ENCODE measurements at regions not wholly inside any gene's neighbourhood (a gene's known extent, or its start where the extent isn't known, plus 50 kb on each side); places are given as distances from the start of the nearest gene placed in this dataset.

DNA sequence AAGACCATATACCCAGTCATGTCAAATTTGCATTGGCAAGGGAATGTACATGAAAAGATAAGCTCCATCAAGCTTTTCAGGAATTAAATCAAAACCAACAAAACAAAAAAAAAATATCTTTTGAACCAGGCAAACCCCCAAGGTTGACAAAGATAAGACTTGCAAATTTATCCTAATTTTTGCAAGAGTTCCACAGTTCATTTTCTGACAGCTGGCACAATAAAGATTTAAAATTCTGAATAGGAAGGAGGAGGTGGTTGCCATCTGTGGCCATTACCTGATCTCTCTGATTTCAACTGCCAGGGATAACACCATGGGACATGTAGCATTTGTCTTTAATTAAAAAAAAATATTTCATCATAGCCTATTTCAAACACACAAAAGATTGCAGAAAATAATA lies 135.9 kb upstream of the SHISA6 start:
- no peaks in the 10 kb centered on the region for H3K27me3 ChIP-seq
- no peaks in the 10 kb centered on the region for H3K36me3 ChIP-seq
- no peak for DNase-seq (ENCODE audit: extremely low spot score in 2 of 2)
- no peaks in the 10 kb centered on the region for H3K9me3 ChIP-seq
- no peak overlapping the region for H3K4me3 ChIP-seq
- intact Hi-C loops (cut with DNase I), result no loop called here
- no peak for TF ChIP-seq POLR2AphosphoS5 (IDR thresholded peaks at IDR 0.05; ENCODE audit: insufficient read depth in 1 of 2, low read depth in 1 of 2)
- TF ChIP-seq, protein P1, sequence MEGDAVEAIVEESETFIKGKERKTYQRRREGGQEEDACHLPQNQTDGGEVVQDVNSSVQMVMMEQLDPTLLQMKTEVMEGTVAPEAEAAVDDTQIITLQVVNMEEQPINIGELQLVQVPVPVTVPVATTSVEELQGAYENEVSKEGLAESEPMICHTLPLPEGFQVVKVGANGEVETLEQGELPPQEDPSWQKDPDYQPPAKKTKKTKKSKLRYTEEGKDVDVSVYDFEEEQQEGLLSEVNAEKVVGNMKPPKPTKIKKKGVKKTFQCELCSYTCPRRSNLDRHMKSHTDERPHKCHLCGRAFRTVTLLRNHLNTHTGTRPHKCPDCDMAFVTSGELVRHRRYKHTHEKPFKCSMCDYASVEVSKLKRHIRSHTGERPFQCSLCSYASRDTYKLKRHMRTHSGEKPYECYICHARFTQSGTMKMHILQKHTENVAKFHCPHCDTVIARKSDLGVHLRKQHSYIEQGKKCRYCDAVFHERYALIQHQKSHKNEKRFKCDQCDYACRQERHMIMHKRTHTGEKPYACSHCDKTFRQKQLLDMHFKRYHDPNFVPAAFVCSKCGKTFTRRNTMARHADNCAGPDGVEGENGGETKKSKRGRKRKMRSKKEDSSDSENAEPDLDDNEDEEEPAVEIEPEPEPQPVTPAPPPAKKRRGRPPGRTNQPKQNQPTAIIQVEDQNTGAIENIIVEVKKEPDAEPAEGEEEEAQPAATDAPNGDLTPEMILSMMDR (IDR thresholded peaks at IDR 0.05), result no peak
- TF ChIP-seq POLR2A (IDR thresholded peaks at IDR 0.05), result no peak
- H3K4me1 ChIP-seq, result no peaks in the 10 kb centered on the region
- no peak overlapping the region for H3K27ac ChIP-seq

DNA sequence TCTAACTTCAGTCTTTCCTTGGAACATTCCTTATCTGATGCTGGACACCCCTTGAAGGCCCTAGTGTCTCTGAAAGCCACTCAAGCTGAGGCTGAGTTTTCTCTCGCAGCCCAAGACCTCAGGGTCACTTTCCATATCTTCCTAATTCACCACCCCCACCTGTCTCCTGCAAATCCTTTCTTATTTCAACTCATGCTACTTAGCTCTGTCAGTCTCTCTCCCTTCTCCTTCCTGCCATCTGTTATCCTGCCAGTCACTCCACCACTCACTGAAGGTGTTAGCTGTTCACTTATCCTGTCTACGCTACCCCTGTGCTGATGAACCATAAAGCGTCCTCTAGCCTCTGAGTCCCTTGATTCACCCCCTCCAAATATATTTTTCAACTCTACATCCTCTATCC lies 143.9 kb upstream of the SHISA6 start:
- Histone ChIP-seq H3K27me3 (no peaks in the 10 kb centered on the region), H3K4me3 (no peak overlapping the region), H3K4me1 (no peaks in the 10 kb centered on the region), H3K9me3 (no peaks in the 10 kb centered on the region), H3K27ac (no peak overlapping the region), H3K36me3 (no peaks in the 10 kb centered on the region)
- TF ChIP-seq, protein P1 (IDR thresholded peaks at IDR 0.05), result no peak
- no peak for TF ChIP-seq POLR2A (IDR thresholded peaks at IDR 0.05)
- peak in 1 of 2 donors; percentile 80 for DNase-seq (ENCODE audit: extremely low spot score in 2 of 2)
- intact Hi-C loops (cut with DNase I), result no loop called here

DNA sequence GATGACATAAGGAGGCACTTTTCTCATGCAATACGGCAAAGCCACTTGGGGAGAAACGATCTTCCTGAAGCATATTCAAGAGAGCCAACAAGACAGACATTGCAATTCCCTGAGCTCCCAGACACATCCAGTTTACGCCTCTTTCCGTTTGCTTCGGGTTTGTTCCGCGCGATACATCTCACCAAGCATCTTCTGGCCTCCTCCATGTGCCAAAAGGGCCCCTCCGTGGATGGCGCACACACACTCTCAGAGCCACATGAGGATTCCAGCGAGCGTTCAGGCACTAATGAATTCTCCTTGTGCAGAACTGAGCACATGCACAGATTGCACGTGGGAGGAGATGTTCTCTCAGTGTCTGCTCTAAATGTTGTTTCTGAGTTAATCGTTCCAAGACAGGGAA lies 146.7 kb upstream of the SHISA6 start:
- peak in 1 of 2 donors; percentile 67 for DNase-seq (ENCODE audit: extremely low spot score in 2 of 2)
- H3K36me3 ChIP-seq, result no peaks in the 10 kb centered on the region
- TF ChIP-seq, protein P1 (IDR thresholded peaks at IDR 0.05), result no peak
- TF ChIP-seq POLR2A (IDR thresholded peaks at IDR 0.05) (no peak), POLR2AphosphoS5 (IDR thresholded peaks at IDR 0.05; ENCODE audit: insufficient read depth in 1 of 2, low read depth in 1 of 2) (no peak)
- H3K9me3 ChIP-seq, result no peaks in the 10 kb centered on the region
- H3K4me3 ChIP-seq, result no peak overlapping the region
- no peaks in the 10 kb centered on the region for H3K4me1 ChIP-seq
- H3K27ac ChIP-seq, result no peak overlapping the region
- H3K27me3 ChIP-seq, result no peaks in the 10 kb centered on the region
- intact Hi-C loops (cut with DNase I), result no loop called here

DNA sequence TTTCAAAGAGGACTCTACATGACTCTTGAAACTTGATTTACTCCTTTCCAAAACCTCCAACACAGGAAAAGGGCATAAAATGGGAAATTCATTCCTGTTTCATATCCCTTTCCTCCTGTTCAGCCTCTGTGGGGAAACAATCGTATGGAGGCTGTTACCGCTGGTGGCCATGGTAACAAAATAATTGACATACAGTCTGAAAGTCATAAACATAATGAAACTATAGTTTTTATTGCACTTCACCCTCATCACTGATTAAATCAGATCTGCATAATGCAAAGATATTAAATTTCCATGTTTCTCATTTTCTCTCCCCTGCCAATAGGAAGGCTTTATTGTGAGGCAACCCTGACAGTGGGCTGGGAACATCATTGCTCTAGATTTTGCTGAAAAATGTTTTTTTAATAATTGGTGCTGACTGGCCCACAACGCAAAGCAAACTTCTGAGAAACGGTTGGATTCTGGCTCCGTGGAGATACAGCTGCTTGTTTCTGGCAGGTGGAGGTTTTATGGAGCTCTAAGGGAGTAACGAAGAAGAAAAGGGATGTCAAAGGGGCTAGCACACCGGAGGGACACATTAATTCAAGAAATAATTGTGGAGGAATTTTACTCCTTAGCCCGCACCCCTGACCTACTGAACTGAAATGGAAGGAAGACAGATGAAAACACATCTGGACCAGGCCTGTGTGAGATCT lies 154.2 kb upstream of the SHISA6 start:
- Histone ChIP-seq H3K27ac (no peak overlapping the region), H3K27me3 (no peaks in the 10 kb centered on the region), H3K36me3 (no peaks in the 10 kb centered on the region), H3K4me1 (no peaks in the 10 kb centered on the region), H3K4me3 (no peak overlapping the region), H3K9me3 (no peaks in the 10 kb centered on the region)
- DNase-seq (ENCODE audit: extremely low spot score in 2 of 2), result no peak
- TF ChIP-seq POLR2AphosphoS5 (IDR thresholded peaks at IDR 0.05; ENCODE audit: insufficient read depth in 1 of 2, low read depth in 1 of 2) (no peak), POLR2A (IDR thresholded peaks at IDR 0.05) (no peak)
- TF ChIP-seq, protein P1 (IDR thresholded peaks at IDR 0.05), result no peak
- intact Hi-C loops (cut with DNase I), result no loop called here

DNA sequence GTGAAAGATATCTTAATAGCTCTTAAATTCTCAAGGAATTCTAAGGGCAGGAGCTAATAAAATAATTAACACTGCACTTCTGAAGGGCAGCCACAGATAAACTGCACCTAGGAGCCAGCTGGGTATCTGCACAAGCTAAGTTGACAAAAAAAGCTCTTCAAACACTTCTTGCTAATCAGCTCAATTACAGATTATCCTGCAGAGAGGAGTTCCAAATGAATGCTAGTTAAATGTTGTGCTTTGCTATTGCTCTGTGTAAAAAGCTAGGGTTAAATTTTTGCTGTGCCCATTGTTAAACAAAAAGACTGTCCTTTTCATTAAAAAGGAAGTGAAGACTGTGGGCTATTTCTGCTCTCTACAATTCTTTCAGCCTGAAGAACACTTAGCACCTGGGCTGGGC lies 158.5 kb upstream of the SHISA6 start:
- intact Hi-C loops (cut with DNase I), result no loop called here
- Histone ChIP-seq H3K27me3 (no peaks in the 10 kb centered on the region), H3K9me3 (no peaks in the 10 kb centered on the region), H3K4me3 (no peak overlapping the region), H3K27ac (no peak overlapping the region), H3K36me3 (no peaks in the 10 kb centered on the region), H3K4me1 (no peaks in the 10 kb centered on the region)
- no peak for DNase-seq (ENCODE audit: extremely low spot score in 2 of 2)
- no peak for TF ChIP-seq POLR2AphosphoS5 (IDR thresholded peaks at IDR 0.05; ENCODE audit: insufficient read depth in 1 of 2, low read depth in 1 of 2)
- no peak for TF ChIP-seq POLR2A (IDR thresholded peaks at IDR 0.05)
- TF ChIP-seq, protein P1 (IDR thresholded peaks at IDR 0.05), result no peak

Measured in vagina (tissue), 2 donors.